Adipocyte (in vitro differentiated cells): ENCODE measurements at regions not wholly inside any gene's neighbourhood (a gene's known extent, or its start where the extent isn't known, plus 50 kb on each side); places are given as distances from the start of the nearest gene placed in this dataset.
A peak's percentile ranks its signal among the peaks of the same experiment; 100 is the strongest.
"Not testable (repeated sequence)": the region's sequence is repeated elsewhere in the genome, so short reads cannot be mapped to it uniquely, and the experiment has no call there.

Experiments used
- DNase-seq: peaks from one replicate; pipeline ENCODE4 v3.0.0-alpha.2; 2015; ENCODE audit warnings: low read depth
- H3K27me3 ChIP-seq: replicated peaks from 2 replicates; pipeline ENCODE4 v1.7.0; 2013; ENCODE audit warnings: mild to moderate bottlenecking, low read length, moderate library complexity; ENCODE audit not compliant: control insufficient read depth, insufficient read depth
- H3K36me3 ChIP-seq: 2 replicates; pipeline ENCODE4 v1.7.0; 2013; ENCODE audit warnings: low read length, mild to moderate bottlenecking, moderate library complexity; ENCODE audit not compliant: control insufficient read depth, insufficient read depth, severe bottlenecking
- H3K4me1 ChIP-seq: 2 replicates; pipeline ENCODE4 v1.7.0; 2013; ENCODE audit warnings: mild to moderate bottlenecking, low read length, moderate library complexity; ENCODE audit not compliant: control insufficient read depth, insufficient read depth
- H3K4me3 ChIP-seq: 2 replicates; pipeline ENCODE4 v1.7.0; 2013; ENCODE audit warnings: mild to moderate bottlenecking, low read length, moderate library complexity
- H3K9ac ChIP-seq: 2 replicates; pipeline ENCODE4 v1.7.0; 2013; ENCODE audit warnings: mild to moderate bottlenecking, low read length, moderate library complexity
- H3K9me3 ChIP-seq: 2 replicates; pipeline ENCODE4 v1.7.0; 2013; ENCODE audit warnings: mild to moderate bottlenecking, low read length, moderate library complexity; ENCODE audit not compliant: control insufficient read depth

DNA sequence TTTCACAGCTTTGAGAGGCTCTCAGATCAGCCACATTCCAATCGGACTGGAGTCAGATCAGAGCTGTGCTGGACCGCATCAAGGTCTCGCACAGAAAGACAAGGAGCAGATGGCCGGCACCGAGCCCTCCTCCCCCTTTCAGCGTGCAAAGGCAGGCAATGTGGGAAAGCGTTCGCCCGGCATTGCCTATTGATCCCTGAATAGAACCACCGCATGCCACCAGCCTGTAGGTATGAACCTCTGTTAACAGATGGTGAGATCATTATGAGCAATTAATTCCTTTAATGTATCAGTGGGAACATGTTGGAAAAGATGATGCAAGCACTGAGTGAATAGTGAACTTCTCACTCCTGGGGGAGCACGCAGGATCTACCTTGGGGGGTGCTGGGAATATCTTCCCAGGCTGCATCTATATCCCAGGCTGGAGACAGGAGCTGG lies 117.5 kb upstream of the ID4 start:
- H3K36me3 ChIP-seq = no peaks in the 10 kb centered on the region
- H3K9me3 ChIP-seq = no peaks in the 10 kb centered on the region
- H3K4me1 ChIP-seq = peaks cover 19% of the 10 kb centered on the region
- DNase-seq = peak; percentile 61
- H3K27me3 ChIP-seq = no peaks in the 10 kb centered on the region
- peak overlapping the region; percentile 40 for H3K4me3 ChIP-seq
- no peak overlapping the region for H3K9ac ChIP-seq

DNA sequence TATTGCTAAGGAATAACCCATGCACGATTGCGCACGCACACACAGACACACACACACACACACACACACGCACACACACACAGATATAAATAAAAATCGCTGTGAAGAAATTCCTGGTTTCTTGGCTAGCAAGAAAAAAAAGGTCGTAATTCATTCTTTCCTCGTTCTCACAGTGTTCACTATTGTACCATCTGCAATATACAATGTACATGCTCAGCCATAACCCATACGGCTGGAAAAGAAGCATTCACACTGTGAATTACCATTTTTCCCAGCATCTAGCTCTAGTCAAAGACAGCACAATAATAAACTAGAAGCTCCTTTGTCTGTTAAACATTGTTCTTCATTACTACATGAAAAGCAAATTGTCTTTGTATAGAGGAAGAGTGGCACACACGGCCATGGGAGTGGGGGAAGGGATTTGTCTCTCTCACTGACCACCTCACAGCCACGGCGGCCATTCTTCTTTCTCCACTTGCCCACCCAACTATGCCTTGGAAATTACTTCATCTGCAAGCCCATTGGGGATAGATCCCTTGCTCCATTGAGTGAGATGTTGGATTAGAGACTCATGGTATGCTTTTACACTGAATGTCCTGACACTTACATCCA lies 115.3 kb upstream of the ID4 start:
- peaks cover 19% of the 10 kb centered on the region for H3K4me1 ChIP-seq

GRCh38 chr6:19722999-19723398 lies 114.2 kb upstream of the ID4 start:
- Histone ChIP-seq H3K4me3 (no peak overlapping the region), H3K9ac (no peak overlapping the region), H3K27me3 (no peaks in the 10 kb centered on the region), H3K36me3 (no peaks in the 10 kb centered on the region), H3K4me1 (peaks cover 19% of the 10 kb centered on the region), H3K9me3 (no peaks in the 10 kb centered on the region)
- no peak for DNase-seq

More for the DNA sequence above, 115.3 kb upstream of the ID4 start:
- DNase-seq = no peak
- H3K27me3 ChIP-seq = no peaks in the 10 kb centered on the region
- no peak overlapping the region for H3K9ac ChIP-seq
- no peaks in the 10 kb centered on the region for H3K9me3 ChIP-seq
- no peak overlapping the region for H3K4me3 ChIP-seq
- H3K36me3 ChIP-seq = no peaks in the 10 kb centered on the region

- Histone ChIP-seq H3K27me3 (no peaks in the 10 kb centered on the region), H3K9ac (no peak overlapping the region), H3K4me1 (peaks cover 19% of the 10 kb centered on the region), H3K9me3 (no peaks in the 10 kb centered on the region), H3K4me3 (no peak overlapping the region), H3K36me3 (no peaks in the 10 kb centered on the region)
- DNase-seq = peak; percentile 57
These were observed 113.6 kb upstream of the ID4 start for GRCh38 chr6:19723545-19723944.

DNA sequence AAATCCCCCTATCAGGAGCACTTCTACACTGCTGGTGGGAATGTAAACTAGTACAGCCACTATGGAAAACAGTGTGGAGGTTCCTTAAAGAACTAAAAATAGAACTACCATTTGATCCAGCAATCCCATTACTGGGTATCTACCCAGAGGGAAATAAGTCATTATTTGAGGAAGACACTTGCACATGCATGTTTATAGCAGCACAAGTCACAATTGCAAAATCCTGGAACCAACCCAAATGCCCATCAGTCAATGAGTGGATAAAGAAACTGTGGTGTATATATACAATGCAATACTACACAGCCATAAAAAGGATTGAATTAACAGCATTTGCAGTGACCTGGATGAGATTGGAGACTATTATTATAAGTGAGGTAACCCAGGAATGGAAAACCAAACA lies 111.7 kb upstream of the ID4 start:
- peaks cover 11% of the 10 kb centered on the region for H3K4me1 ChIP-seq
- not testable (repeated sequence) for H3K9ac ChIP-seq, H3K4me3 ChIP-seq, H3K36me3 ChIP-seq, H3K27me3 ChIP-seq, H3K9me3 ChIP-seq, DNase-seq

DNA sequence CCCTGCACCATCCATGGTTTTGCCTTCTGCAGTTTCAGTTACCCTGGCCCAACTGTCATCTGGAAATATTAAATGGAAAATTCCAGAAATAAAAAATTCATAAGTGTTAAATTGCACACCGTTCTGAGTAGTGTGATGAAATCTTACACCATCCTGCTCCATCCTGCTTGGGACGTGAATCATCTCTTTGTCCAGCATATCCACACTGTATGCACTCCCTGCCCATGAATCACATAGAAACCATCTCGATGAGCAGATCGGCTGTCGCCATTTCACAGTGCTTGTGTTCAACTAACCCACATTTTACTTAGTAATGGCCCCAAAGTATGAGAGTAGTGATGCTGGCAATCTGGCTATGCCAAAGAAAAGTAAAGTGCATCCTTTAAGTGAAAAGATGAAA lies 105.9 kb upstream of the ID4 start:
- H3K4me1 ChIP-seq = no peaks in the 10 kb centered on the region
- H3K27me3 ChIP-seq = no peaks in the 10 kb centered on the region
- peaks cover 6% of the 10 kb centered on the region for H3K9me3 ChIP-seq
- H3K9ac ChIP-seq = no peak overlapping the region
- peak; percentile 57 for DNase-seq
- H3K4me3 ChIP-seq = no peak overlapping the region
- H3K36me3 ChIP-seq = no peaks in the 10 kb centered on the region

- H3K9me3 ChIP-seq = peaks cover 6% of the 10 kb centered on the region
- no peak overlapping the region for H3K9ac ChIP-seq
- H3K4me1 ChIP-seq = no peaks in the 10 kb centered on the region
- H3K36me3 ChIP-seq = no peaks in the 10 kb centered on the region
- no peak overlapping the region for H3K4me3 ChIP-seq
- DNase-seq = no peak
- no peaks in the 10 kb centered on the region for H3K27me3 ChIP-seq
These were observed 103.1 kb upstream of the ID4 start for GRCh38 chr6:19734061-19734460.

DNA sequence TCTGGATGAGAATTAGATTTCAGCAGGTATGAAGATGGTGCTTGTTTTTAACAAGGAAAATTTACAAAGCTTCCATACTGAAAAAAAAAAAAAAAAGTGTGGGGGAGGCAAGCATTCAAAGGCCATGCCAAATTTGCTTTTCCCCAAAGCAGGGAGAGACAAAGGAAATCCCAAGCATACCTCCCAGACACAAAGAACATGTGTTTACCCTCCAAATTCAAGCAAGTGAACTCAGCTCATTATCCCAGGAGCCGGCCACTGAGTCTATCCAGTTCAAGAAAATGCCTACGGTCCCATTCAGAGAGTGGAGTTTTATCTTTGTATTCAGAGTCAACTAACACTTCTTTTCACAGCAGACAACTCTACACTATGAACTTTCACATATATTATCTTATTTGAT lies 102.7 kb upstream of the ID4 start:
- H3K36me3 ChIP-seq = no peaks in the 10 kb centered on the region
- no peak for DNase-seq
- H3K27me3 ChIP-seq = no peaks in the 10 kb centered on the region
- H3K4me1 ChIP-seq = no peaks in the 10 kb centered on the region
- H3K4me3 ChIP-seq = no peak overlapping the region
- H3K9me3 ChIP-seq = peaks cover 6% of the 10 kb centered on the region
- no peak overlapping the region for H3K9ac ChIP-seq

- Histone ChIP-seq H3K9me3 (no peaks in the 10 kb centered on the region), H3K27me3 (no peaks in the 10 kb centered on the region), H3K4me1 (no peaks in the 10 kb centered on the region), H3K9ac (no peak overlapping the region), H3K36me3 (no peaks in the 10 kb centered on the region), H3K4me3 (no peak overlapping the region)
- no peak for DNase-seq
These were observed 101.1 kb upstream of the ID4 start for GRCh38 chr6:19736066-19736465.

DNA sequence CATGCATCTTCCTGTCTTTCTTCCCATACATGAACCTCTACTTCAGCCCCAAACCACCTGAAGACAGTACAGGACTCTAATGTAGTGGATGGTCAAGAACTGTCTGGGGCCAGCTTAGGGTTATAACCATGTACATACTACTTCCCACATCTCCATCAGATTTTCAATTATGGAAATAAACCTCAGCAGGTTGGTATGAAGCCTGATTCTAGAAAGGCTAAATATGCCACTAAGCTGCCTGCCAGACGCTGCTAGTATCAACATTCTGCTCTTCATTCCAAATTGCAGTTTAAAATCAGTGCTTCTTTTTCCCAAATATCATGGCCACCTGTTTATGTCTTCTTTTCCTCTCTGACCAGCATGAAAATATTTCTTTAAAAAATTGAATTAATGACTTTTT lies 99.2 kb upstream of the ID4 start:
- no peaks in the 10 kb centered on the region for H3K4me1 ChIP-seq
- no peaks in the 10 kb centered on the region for H3K36me3 ChIP-seq
- no peak overlapping the region for H3K9ac ChIP-seq
- DNase-seq = no peak
- no peaks in the 10 kb centered on the region for H3K9me3 ChIP-seq
- no peak overlapping the region for H3K4me3 ChIP-seq
- H3K27me3 ChIP-seq = no peaks in the 10 kb centered on the region

DNA sequence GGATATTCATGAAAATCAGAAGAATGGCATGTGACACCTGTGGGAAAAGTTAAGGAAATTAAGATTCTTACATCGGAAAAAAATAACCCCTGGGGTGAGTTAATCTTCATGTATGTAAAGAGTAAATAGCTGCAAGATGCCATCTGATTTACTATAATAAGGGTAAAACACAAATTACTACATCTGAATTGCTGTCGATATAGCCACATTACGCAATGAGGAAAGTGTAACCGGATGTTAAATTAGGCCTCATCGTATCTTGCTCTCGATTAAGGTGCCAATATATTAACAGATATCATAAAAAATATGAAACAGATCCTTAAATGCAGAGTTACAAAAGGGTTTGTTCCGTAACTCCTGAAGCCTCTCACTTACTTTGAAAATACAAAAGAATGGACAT lies 87.4 kb upstream of the ID4 start:
- no peaks in the 10 kb centered on the region for H3K4me1 ChIP-seq
- DNase-seq = no peak
- no peaks in the 10 kb centered on the region for H3K27me3 ChIP-seq

GRCh38 chr6:19752746-19753145 lies 84.4 kb upstream of the ID4 start:
- H3K27me3 ChIP-seq = no peaks in the 10 kb centered on the region
- no peaks in the 10 kb centered on the region for H3K9me3 ChIP-seq
- no peak overlapping the region for H3K9ac ChIP-seq
- peaks cover 9% of the 10 kb centered on the region for H3K4me1 ChIP-seq
- H3K4me3 ChIP-seq = no peak overlapping the region
- H3K36me3 ChIP-seq = no peaks in the 10 kb centered on the region
- DNase-seq = no peak

More for the DNA sequence above, 87.4 kb upstream of the ID4 start:
- Histone ChIP-seq H3K36me3 (no peaks in the 10 kb centered on the region), H3K9ac (no peak overlapping the region), H3K9me3 (no peaks in the 10 kb centered on the region), H3K4me3 (no peak overlapping the region)
